GM12878 (cell line): ENCODE measurements at regions not wholly inside any gene's neighbourhood (a gene's known extent, or its start where the extent isn't known, plus 50 kb on each side); places are given as distances from the start of the nearest gene placed in this dataset.

Experiments used
- ATAC-seq: fragments of 200-7000 bp; cut with Tn5 transposase; 3 replicates; pipeline ENCODE4 v1.9.1; 2020; ENCODE audit warnings: mild to moderate bottlenecking, moderate library complexity
- BruUV-seq: library from RNA; stranded (reverse); fragments of 400-500 nt; replicated peaks from 2 replicates; lab custom pipeline; 2021; lab: Mats Ljungman, UMichigan
- CTCF ChIA-PET: fragments of 300-600 bp; sonication (Branson Sonifier 250); formaldehyde crosslinking; extraction: SDS; loops from one replicate; lab custom pipeline; 2021; ENCODE audit warnings: inconsistent platforms; lab: Yijun Ruan, JAX
- POLR2A ChIA-PET: fragments of 350-600 bp; formaldehyde crosslinking; extraction: SDS; loops from one replicate; lab custom pipeline; 2021; ENCODE audit warnings: inconsistent platforms; lab: Charles Lee
- RAD21 ChIA-PET: fragments of 300-600 bp; sonication (Branson Sonifier 250); formaldehyde crosslinking; loops from one replicate; lab custom pipeline; 2023; ENCODE audit warnings: antibody characterized with exemption; ENCODE audit not compliant: unreplicated experiment; lab: Charles Lee
- SMC1A ChIA-PET: fragments of 300-600 bp; sonication (Branson Sonifier 250); formaldehyde crosslinking; loops from one replicate; lab custom pipeline; 2023; ENCODE audit not compliant: unreplicated experiment, uncharacterized antibody; lab: Charles Lee
- DNase-seq: peaks from one replicate; pipeline ENCODE4 v3.0.0-alpha.2; 2011; ENCODE audit warnings: low read depth, low spot score
- FAIRE-seq: peaks from 3 replicates; lab custom pipeline; 2011; peaks lifted over from hg19 to GRCh38; lab: Jason Lieb, UNC
- H2AFZ ChIP-seq: 2 replicates; pipeline ENCODE4 v1.6.0; 2011; ENCODE audit warnings: low read depth, low read length, control low read depth; ENCODE audit not compliant: control insufficient read depth
- H3K27ac ChIP-seq: 2 replicates; pipeline ENCODE4 v1.5.1; 2011; ENCODE audit warnings: control low read depth; ENCODE audit not compliant: control insufficient read depth, insufficient read depth
- H3K27me3 ChIP-seq, 2 experiments: replicated peaks in 1 of 2; 2 replicates each; pipeline versions ENCODE4 v1.6.0 to v1.6.1; 2011; ENCODE audit warnings: low read length in 1 of 2; ENCODE audit not compliant: control insufficient read depth in 2 of 2, insufficient read depth in 2 of 2
- H3K36me3 ChIP-seq, 2 experiments: 2 replicates each; pipeline ENCODE4 v1.5.1; 2011; ENCODE audit warnings: low read length in 1 of 2; ENCODE audit not compliant: control insufficient read depth in 2 of 2, insufficient read depth in 2 of 2
- H3K4me1 ChIP-seq: 2 replicates; pipeline ENCODE4 v1.6.1; 2011; ENCODE audit warnings: mild to moderate bottlenecking, low read length, moderate library complexity, mixed read lengths; ENCODE audit not compliant: control insufficient read depth, insufficient read depth
- H3K4me2 ChIP-seq: 2 replicates; pipeline ENCODE4 v1.6.0; 2011; ENCODE audit warnings: control low read depth; ENCODE audit not compliant: control insufficient read depth, insufficient read depth
- H3K4me3 ChIP-seq: fragments of 200-600 bp; sonication (generic); 2 replicates; pipeline ENCODE4 v1.5.1; 2016
- H3K79me2 ChIP-seq: 2 replicates; pipeline ENCODE4 v1.6.0; 2011; ENCODE audit warnings: low read length; ENCODE audit not compliant: control insufficient read depth, insufficient read depth
- H3K9ac ChIP-seq: 2 replicates; pipeline ENCODE4 v1.8.0; 2011; ENCODE audit warnings: low read length, control low read depth, mixed read lengths; ENCODE audit not compliant: control insufficient read depth, insufficient read depth
- H3K9me3 ChIP-seq: replicated peaks from 3 replicates; pipeline ENCODE4 v1.5.1; 2011; ENCODE audit warnings: mild to moderate bottlenecking, low read length; ENCODE audit not compliant: control insufficient read depth, insufficient read depth
- H4K20me1 ChIP-seq: 2 replicates; pipeline ENCODE4 v1.6.0; 2011; ENCODE audit not compliant: control insufficient read depth, insufficient read depth
- BCL11A ChIP-seq: IDR thresholded peaks from 2 replicates; pipeline ENCODE4 v1.6.1; 2011; ENCODE audit warnings: low read depth, low read length
- BHLHE40 ChIP-seq, 2 experiments: fragments of 450-650 bp in 1 of 2; IDR thresholded peaks; 2 replicates each; pipeline ENCODE4 v1.6.1; 2011 to 2017; ENCODE audit warnings: low read depth in 2 of 2, borderline replicate concordance in 1 of 2, improper control_type of control experiment in 1 of 2, low read length in 1 of 2, mild to moderate bottlenecking in 1 of 2
- CHD2 ChIP-seq: IDR thresholded peaks from 2 replicates; pipeline ENCODE4 v1.6.1; 2011; ENCODE audit warnings: low read depth, low read length, improper control_type of control experiment, borderline replicate concordance
- GABPA ChIP-seq: IDR thresholded peaks from 2 replicates; pipeline ENCODE4 v1.6.1; 2014; ENCODE audit warnings: antibody characterized with exemption, low read depth, mild to moderate bottlenecking, inconsistent platforms
- LARP7 ChIP-seq: fragments of 450-650 bp; IDR thresholded peaks from 2 replicates; pipeline ENCODE4 v1.6.1; 2017; ENCODE audit warnings: mild to moderate bottlenecking
- STAT3 ChIP-seq: IDR thresholded peaks from 2 replicates; pipeline ENCODE4 v1.6.1; 2011; ENCODE audit warnings: low read depth, low read length, improper control_type of control experiment
- ZNF207 ChIP-seq: fragments of 450-650 bp; IDR thresholded peaks from 2 replicates; pipeline ENCODE4 v1.6.1; 2014; ENCODE audit warnings: antibody characterized with exemption, mild to moderate bottlenecking, borderline replicate concordance
- ZNF24 ChIP-seq: fragments of 450-650 bp; IDR thresholded peaks from 2 replicates; pipeline ENCODE4 v1.6.1; 2017; ENCODE audit warnings: antibody characterized with exemption, mild to moderate bottlenecking
- WGBS: methylation state at CpG from one replicate; pipeline ENCODE4 v1.1.6; 2016; ENCODE audit warnings: low lambda C conversion rate; ENCODE audit not compliant: insufficient replicate concordance, insufficient coverage; ENCODE audit errors: missing lambda C conversion rate; 5-methylcytosine and 5-hydroxymethylcytosine counted together
- in situ Hi-C: fragments of 300-500 bp; cut with MboI; formaldehyde crosslinking; loops from 9 replicates; pipeline ENCODE4 v1.14.3; 2018; ENCODE audit warnings: mixed read lengths
- intact Hi-C: fragments of 100-400 bp; cut with micrococcal nuclease; formaldehyde crosslinking; loops from one replicate; pipeline ENCODE4 v1.14.2; 2022; ENCODE audit not compliant: unreplicated experiment
- TF ChIP-seq, protein P1 (sequence below): IDR thresholded peaks from 2 replicates; pipeline ENCODE4 v1.6.1; 2011; ENCODE audit warnings: borderline replicate concordance, low read depth, mild to moderate bottlenecking, moderate library complexity, mixed read lengths, low read length; ENCODE audit not compliant: insufficient read depth; ENCODE audit errors: extremely low read length

DNA sequence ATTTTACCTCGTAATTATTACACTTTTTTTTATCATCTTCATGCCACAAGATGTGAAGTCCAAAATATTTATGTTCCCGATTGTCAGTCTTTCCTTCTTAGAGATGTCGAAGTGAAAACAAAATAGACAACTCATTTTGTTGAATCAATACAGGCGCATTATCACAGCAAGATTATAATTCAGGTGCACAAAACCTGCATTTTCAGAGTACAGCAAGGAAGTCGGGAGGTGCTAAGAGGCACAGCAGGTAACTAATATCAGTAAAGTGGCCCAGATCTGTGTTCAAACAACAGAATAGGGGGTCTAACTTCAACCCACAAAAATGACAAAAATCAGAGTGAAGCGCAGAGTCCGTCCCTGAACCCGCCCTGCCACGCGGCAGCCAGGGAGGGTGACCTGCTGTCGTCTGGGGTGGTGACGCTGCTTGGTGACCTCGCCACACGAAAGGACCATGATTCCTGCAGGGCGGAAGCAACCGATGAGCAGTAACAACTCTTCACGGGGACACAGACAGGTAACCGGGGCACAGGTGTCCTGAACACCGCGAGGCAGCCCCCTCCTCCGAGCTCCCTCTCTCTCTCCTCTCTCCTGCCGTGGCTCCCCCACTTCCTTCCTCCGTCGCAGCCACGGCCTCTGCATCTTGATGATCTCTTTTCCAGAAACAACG is 50.9 kb upstream of the SPACA7 start:
- Histone ChIP-seq H3K4me2 (no peak overlapping the region), H3K9me3 (no peaks in the 10 kb centered on the region), H3K79me2 (no peaks in the 10 kb centered on the region), H3K27me3 (no peaks in the 10 kb centered on the region), H3K36me3 (no peaks in the 10 kb centered on the region), H4K20me1 (no peaks in the 10 kb centered on the region), H3K4me3 (no peak overlapping the region), H2AFZ (no peak overlapping the region)
- ATAC-seq (no peak), FAIRE-seq (no peak)
- ChIA-PET CTCF (no interaction called here), RAD21 (no interaction called here)
- BruUV-seq, result no TSS peak
- intact Hi-C loops, result no loop called here
- in situ Hi-C loops, result no loop called here
- no peak for TF ChIP-seq ZNF207
- no peak for TF ChIP-seq BCL11A
- no peak for TF ChIP-seq GABPA
- TF ChIP-seq STAT3, result no peak
- TF ChIP-seq ZNF24, result no peak
- TF ChIP-seq LARP7, result no peak
- no peak for TF ChIP-seq BHLHE40 (IDR thresholded peaks at IDR 0.05; ENCODE audit: borderline replicate concordance in 1 of 2, low read depth in 2 of 2, low read length in 1 of 2)
- TF ChIP-seq, protein P1, sequence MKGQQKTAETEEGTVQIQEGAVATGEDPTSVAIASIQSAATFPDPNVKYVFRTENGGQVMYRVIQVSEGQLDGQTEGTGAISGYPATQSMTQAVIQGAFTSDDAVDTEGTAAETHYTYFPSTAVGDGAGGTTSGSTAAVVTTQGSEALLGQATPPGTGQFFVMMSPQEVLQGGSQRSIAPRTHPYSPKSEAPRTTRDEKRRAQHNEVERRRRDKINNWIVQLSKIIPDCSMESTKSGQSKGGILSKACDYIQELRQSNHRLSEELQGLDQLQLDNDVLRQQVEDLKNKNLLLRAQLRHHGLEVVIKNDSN, result no peak
- no peak for TF ChIP-seq CHD2
- TF ChIP-seq, all 136 proteins: peak for 0
- SMC1A ChIA-PET, result no interaction called here
- no peak for DNase-seq
- Histone ChIP-seq H3K27ac (no peak overlapping the region), H3K9ac (no peak overlapping the region), H3K4me1 (no peaks in the 10 kb centered on the region)
- POLR2A ChIA-PET, result no interaction called here
- 54% methylated on average over 24 of the region's 26 CpGs for WGBS
